Left renal cortex interstitium (tissue), 4 donors: ENCODE measurements at regions not wholly inside any gene's neighbourhood (a gene's known extent, or its start where the extent isn't known, plus 50 kb on each side); places are given as distances from the start of the nearest gene placed in this dataset.
"Not testable (repeated sequence)": the region's sequence is repeated elsewhere in the genome, so short reads cannot be mapped to it uniquely, and the experiment has no call there.

Source experiments
- DNase-seq, 4 donors: peaks; one replicate each; pipeline ENCODE4 v3.0.0-alpha.2; 2013; ENCODE audit warnings: low read depth in 4 of 4, low spot score in 2 of 4, missing footprints in 1 of 4

- DNase-seq, result no peak
Observed at GRCh38 chr12:23230899-23231298, 605.9 kb downstream of the ETNK1 start.

GRCh38 chr12:23236066-23236780 lies 611.3 kb downstream of the ETNK1 start:
- no peak for DNase-seq

GRCh38 chr12:23236811-23237210 lies 611.8 kb downstream of the ETNK1 start:
- no peak for DNase-seq

- DNase-seq, result no peak
Observed at GRCh38 chr12:23238190-23238589, 613.2 kb downstream of the ETNK1 start.

- no peak for DNase-seq
Observed at GRCh38 chr12:23238957-23239356, 614.0 kb downstream of the ETNK1 start.

- no peak for DNase-seq
Observed at GRCh38 chr12:23245186-23245585, 620.2 kb downstream of the ETNK1 start.

- DNase-seq, result no peak
Observed at GRCh38 chr12:23253191-23253590, 628.2 kb downstream of the ETNK1 start.

GRCh38 chr12:23253910-23254309 lies 628.9 kb downstream of the ETNK1 start:
- not testable (repeated sequence) for DNase-seq

GRCh38 chr12:23259558-23259957 lies 634.6 kb downstream of the ETNK1 start:
- DNase-seq, result no peak

- DNase-seq, result no peak
Observed at GRCh38 chr12:23262670-23263069, 637.7 kb downstream of the ETNK1 start.

GRCh38 chr12:23277831-23278230 lies 652.9 kb downstream of the ETNK1 start:
- no peak for DNase-seq

GRCh38 chr12:23281295-23281694 lies 656.3 kb downstream of the ETNK1 start:
- no peak for DNase-seq

GRCh38 chr12:23282701-23283100 lies 657.7 kb downstream of the ETNK1 start:
- DNase-seq, result no peak

- not testable (repeated sequence) for DNase-seq
Observed at GRCh38 chr12:23285764-23286530, 661.0 kb downstream of the ETNK1 start.

GRCh38 chr12:23290627-23291330 lies 658.7 kb downstream of the SOX5 start:
- DNase-seq, result no peak

GRCh38 chr12:23303220-23303619 lies 646.2 kb downstream of the SOX5 start:
- no peak for DNase-seq

- no peak for DNase-seq
Observed at GRCh38 chr12:23303821-23304220, 645.6 kb downstream of the SOX5 start.

GRCh38 chr12:23333938-23334337 lies 615.5 kb downstream of the SOX5 start:
- DNase-seq, result no peak

- no peak for DNase-seq
Observed at GRCh38 chr12:23335593-23335992, 613.9 kb downstream of the SOX5 start.

- no peak for DNase-seq
Observed at GRCh38 chr12:23337213-23337612, 612.3 kb downstream of the SOX5 start.

- DNase-seq, result no peak
Observed at GRCh38 chr12:23340351-23340750, 609.1 kb downstream of the SOX5 start.

- no peak for DNase-seq
Observed at GRCh38 chr12:23342407-23342806, 607.1 kb downstream of the SOX5 start.
